EL (cell line): ENCODE measurements at regions not wholly inside any gene's neighbourhood (a gene's known extent, or its start where the extent isn't known, plus 50 kb on each side); places are given as distances from the start of the nearest gene placed in this dataset.

Experiments used
- DNase-seq: peaks from one replicate; pipeline ENCODE4 v3.0.0-alpha.2; 2016

DNA sequence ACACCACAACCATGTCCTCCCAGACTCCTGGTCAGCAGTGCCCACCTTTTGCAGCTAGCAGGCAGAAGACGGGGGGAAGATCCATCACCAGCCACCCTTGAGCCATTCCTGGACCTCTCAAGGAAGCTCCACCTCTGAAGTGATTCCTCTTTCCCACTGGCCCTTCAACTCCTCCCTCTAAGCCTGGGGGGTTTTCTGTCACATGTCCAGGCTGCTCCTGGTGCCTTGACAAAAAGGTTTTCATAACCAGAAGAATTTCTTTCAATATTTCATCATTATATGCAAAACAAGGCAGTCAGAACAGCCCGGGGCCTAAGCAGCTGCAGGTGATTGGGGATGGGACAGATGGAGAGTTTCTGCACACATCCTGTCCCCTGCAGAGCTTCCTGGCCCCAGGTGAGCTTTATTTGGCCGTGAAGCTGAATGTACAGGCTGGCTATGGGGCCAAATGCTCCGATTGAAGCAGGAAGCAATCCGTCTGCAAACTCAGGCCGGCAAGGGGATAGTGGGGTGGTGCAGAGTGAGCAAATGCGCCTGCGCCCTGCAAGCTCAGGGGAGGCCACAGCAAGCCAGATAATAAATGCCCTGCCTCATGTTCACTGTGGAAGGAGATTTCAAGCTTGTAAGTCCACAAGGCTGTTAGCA lies 173.5 kb downstream of the C5orf15 start:
- no peak for DNase-seq

- no peak for DNase-seq
Observed at GRCh38 chr5:133793756-133794465, 174.5 kb downstream of the C5orf15 start.

GRCh38 chr5:133792655-133793054 lies 175.8 kb downstream of the C5orf15 start:
- no peak for DNase-seq

- no peak for DNase-seq
Observed at GRCh38 chr5:133792024-133792423, 176.4 kb downstream of the C5orf15 start.

DNA sequence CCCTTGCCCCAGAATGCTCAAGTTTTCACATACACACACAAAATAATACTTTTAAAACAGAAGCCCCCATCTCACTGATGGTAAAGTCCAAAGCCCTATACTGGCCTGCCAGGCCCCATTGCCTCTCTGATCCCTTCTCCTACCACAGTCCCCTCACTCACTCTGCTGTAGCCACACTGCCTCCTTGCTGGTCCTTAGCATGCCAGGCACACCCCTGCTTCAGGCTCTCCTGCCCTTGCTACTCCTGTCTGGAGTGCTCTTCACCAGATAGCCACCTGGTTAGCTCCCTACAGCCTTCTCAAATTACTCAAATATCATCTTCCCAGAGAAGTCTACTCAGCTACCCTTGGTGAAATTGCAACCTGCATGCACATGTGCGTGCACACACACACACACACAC lies 177.5 kb downstream of the C5orf15 start:
- no peak for DNase-seq

DNA sequence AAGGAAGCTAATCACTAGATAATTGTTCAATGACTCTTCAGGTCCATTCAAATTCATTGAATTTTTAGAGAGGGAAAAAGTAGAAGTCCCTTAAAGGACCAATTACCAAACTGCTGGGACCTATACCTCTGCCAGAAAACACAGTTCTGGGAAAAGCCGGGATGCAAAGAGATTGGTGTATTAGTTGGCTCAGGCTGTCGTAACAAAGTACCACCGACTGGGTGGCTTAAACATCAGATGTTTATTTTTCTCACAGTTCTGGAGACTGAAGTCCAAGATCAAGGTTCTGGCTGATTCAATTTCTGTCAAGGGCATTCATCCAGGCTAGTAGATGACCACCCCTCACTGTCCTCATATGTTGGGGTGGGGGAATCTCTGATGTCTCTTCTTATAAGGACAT lies 177.1 kb upstream of the FSTL4 start:
- no peak for DNase-seq

- no peak for DNase-seq
Observed at GRCh38 chr5:133788121-133788520, 175.8 kb upstream of the FSTL4 start.

GRCh38 chr5:133786420-133786819 lies 174.1 kb upstream of the FSTL4 start:
- no peak for DNase-seq

GRCh38 chr5:133785182-133785581 lies 172.8 kb upstream of the FSTL4 start:
- no peak for DNase-seq

GRCh38 chr5:133783481-133783880 lies 171.1 kb upstream of the FSTL4 start:
- no peak for DNase-seq

GRCh38 chr5:133782736-133783135 lies 170.4 kb upstream of the FSTL4 start:
- DNase-seq, result no peak

GRCh38 chr5:133781436-133782225 lies 169.3 kb upstream of the FSTL4 start:
- no peak for DNase-seq

GRCh38 chr5:133780619-133781280 lies 168.4 kb upstream of the FSTL4 start:
- no peak for DNase-seq

DNA sequence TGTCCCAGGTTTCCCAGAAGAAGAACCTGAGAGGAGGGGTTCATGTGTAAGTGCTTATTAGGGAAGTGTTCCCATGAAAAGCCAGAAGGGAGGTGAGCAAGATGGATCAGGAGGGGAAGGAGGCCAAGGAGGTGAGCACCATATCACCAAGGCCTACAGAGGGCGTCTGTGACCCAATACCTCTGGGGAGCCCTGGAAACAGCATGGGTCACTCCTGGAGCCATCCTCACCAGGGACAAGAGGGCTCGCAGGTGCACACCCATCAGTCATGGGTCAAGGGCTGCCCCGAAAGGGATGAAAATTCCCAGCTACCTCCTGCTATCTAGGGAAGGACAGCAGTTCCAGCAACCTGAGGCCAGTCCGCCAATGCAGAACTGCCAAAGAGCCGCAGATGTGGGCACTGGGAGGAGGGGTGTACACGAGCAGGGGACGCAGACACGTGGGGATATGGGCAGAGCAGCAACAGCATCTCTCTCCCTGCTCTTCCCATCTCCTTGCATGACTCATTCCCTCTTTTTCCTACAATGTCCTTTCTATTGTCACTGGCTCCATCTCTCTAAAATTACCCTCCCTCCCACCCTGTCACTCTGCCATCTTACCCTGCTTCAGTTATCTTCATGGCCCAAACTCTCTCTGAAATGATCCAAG lies 167.6 kb upstream of the FSTL4 start:
- no peak for DNase-seq

GRCh38 chr5:133778636-133779035 lies 166.3 kb upstream of the FSTL4 start:
- DNase-seq, result no peak

DNA sequence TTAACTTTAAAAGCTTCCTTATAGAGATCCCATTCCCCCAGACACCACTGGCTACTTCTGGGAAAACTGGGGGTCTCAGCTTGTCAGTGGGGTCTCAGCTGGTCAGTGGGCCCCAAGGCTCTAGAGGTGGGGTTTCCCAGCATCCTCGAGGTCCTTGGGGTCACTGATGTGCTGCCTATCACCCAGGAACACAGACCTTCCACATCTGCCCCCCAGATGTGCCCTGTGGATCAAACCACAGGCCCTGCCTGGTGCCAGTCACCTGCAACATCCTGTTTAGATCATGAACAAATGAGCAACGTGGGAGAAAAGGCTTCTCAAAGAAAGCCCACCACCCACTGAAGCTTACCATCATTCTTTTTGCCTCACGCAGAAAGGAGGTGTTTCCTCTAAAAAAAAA lies 165.6 kb upstream of the FSTL4 start:
- DNase-seq, result no peak

GRCh38 chr5:133775584-133776304 lies 163.4 kb upstream of the FSTL4 start:
- DNase-seq, result no peak

GRCh38 chr5:133773247-133774202 lies 161.2 kb upstream of the FSTL4 start:
- no peak for DNase-seq

GRCh38 chr5:133769842-133770241 lies 157.5 kb upstream of the FSTL4 start:
- no peak for DNase-seq

DNA sequence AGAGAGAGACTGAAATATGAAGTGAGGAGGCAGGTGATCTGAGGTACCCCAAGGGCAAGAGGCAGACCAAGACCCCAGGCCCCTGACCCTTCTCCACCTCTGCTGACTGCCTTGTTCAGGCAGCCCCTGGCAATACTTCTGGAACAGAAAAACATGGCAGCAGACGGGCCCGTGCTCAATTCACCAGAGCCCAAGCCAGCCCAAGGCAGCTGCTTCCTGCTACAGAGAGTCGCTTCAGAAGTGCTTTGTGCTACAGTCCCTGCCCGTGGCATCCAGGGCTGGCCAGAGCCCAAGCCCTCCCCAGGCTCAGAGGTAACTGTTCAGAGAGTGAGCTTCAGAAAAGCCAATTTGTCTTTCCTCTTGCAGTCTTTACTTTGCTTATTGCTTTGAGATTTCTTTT lies 151.4 kb upstream of the FSTL4 start:
- DNase-seq, result no peak

GRCh38 chr5:133761632-133762031 lies 149.3 kb upstream of the FSTL4 start:
- no peak for DNase-seq
